Smooth muscle cell (in vitro differentiated cells): ENCODE measurements at regions not wholly inside any gene's neighbourhood (a gene's known extent, or its start where the extent isn't known, plus 50 kb on each side); places are given as distances from the start of the nearest gene placed in this dataset.

Experiments used
- DNase-seq: peaks from one replicate; lab custom pipeline; 2025; ENCODE audit not compliant: unreplicated experiment; lab: John Stamatoyannopoulos, UW
- H2AFZ ChIP-seq: fragments of 200-600 bp; sonication (generic); 2 replicates; pipeline ENCODE4 v1.6.0; 2016; ENCODE audit warnings: antibody characterized with exemption, low read depth, mild to moderate bottlenecking
- H3F3A ChIP-seq: fragments of 200-600 bp; sonication (generic); 2 replicates; pipeline ENCODE4 v1.6.0; 2017; ENCODE audit warnings: antibody characterized with exemption, low read depth
- H3K27ac ChIP-seq: fragments of 200-600 bp; sonication (generic); 2 replicates; pipeline ENCODE4 v1.5.1; 2016; ENCODE audit warnings: low read depth, mild to moderate bottlenecking
- H3K27me3 ChIP-seq: fragments of 200-600 bp; sonication (generic); 2 replicates; pipeline ENCODE4 v1.6.1; 2016; ENCODE audit warnings: low read depth, mild to moderate bottlenecking
- H3K36me3 ChIP-seq: fragments of 200-600 bp; sonication (generic); 2 replicates; pipeline ENCODE4 v1.5.1; 2016; ENCODE audit warnings: low read depth
- H3K4me1 ChIP-seq: fragments of 200-600 bp; sonication (generic); 2 replicates; pipeline ENCODE4 v1.5.1; 2016; ENCODE audit warnings: low read depth
- H3K4me2 ChIP-seq: fragments of 200-600 bp; sonication (generic); 2 replicates; pipeline ENCODE4 v1.6.0; 2016; ENCODE audit warnings: mild to moderate bottlenecking
- H3K4me3 ChIP-seq: fragments of 200-600 bp; sonication (generic); 2 replicates; pipeline ENCODE4 v1.5.1; 2016; ENCODE audit warnings: mild to moderate bottlenecking
- H3K79me2 ChIP-seq: fragments of 200-600 bp; sonication (generic); 2 replicates; pipeline ENCODE4 v1.6.0; 2016; ENCODE audit warnings: low read depth, mild to moderate bottlenecking
- H3K9ac ChIP-seq: fragments of 200-600 bp; sonication (generic); 2 replicates; pipeline ENCODE4 v1.6.0; 2016; ENCODE audit warnings: low read depth
- H3K9me3 ChIP-seq: fragments of 200-600 bp; sonication (generic); replicated peaks from 2 replicates; pipeline ENCODE4 v1.5.1; 2016; ENCODE audit warnings: low read depth
- H4K20me1 ChIP-seq: fragments of 200-600 bp; sonication (generic); 2 replicates; pipeline ENCODE4 v1.6.0; 2016; ENCODE audit warnings: low read depth
- CTCF ChIP-seq: fragments of 200-600 bp; sonication (generic); IDR thresholded peaks from 2 replicates; pipeline ENCODE4 v1.5.1; 2017; ENCODE audit warnings: borderline replicate concordance, mild to moderate bottlenecking, antibody characterized with exemption; ENCODE audit not compliant: insufficient read depth, poor library complexity, severe bottlenecking
- WGBS: methylation state at CpG from one replicate; pipeline ENCODE4 v1.1.7; 2016; ENCODE audit warnings: low lambda C conversion rate; 5-methylcytosine and 5-hydroxymethylcytosine counted together

DNA sequence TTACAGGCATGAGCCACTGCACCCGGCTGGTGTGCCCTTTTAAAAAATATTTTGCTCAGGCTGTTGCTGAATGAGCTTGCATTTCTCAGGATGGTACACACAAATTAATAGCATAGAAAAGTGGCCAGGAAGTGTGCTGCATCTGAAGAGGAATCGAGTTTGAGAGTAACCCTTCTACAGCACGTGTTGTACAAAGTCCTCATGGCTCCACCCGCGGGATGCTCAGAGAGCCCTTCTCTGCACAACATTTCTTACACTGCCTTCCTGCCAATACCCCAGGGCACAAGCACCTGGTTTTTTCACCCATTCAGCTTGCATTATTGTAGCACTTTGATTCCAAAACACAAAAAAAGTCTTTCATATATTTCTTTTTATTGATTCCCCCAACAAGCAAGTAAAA, 90.1 kb upstream of the NEDD4L start:
- Histone ChIP-seq H3K9me3 (no peaks in the 10 kb centered on the region), H3K4me2 (no peak overlapping the region), H2AFZ (no peak overlapping the region), H3K27me3 (peaks cover 15% of the 10 kb centered on the region), H3K9ac (no peak overlapping the region), H4K20me1 (no peaks in the 10 kb centered on the region), H3F3A (no peaks in the 10 kb centered on the region), H3K4me1 (no peaks in the 10 kb centered on the region), H3K79me2 (no peaks in the 10 kb centered on the region), H3K27ac (no peak overlapping the region), H3K36me3 (no peaks in the 10 kb centered on the region), H3K4me3 (no peak overlapping the region)
- no peak for TF ChIP-seq CTCF
- DNase-seq = no peak
- 76% methylated on average over 5 of the region's 5 CpGs for WGBS

- Histone ChIP-seq H3K27me3 (peaks cover 15% of the 10 kb centered on the region), H3K9ac (no peak overlapping the region), H3K27ac (no peak overlapping the region), H4K20me1 (no peaks in the 10 kb centered on the region), H3K9me3 (no peaks in the 10 kb centered on the region), H3F3A (no peaks in the 10 kb centered on the region), H3K4me3 (no peak overlapping the region), H3K36me3 (no peaks in the 10 kb centered on the region), H3K4me2 (no peak overlapping the region), H3K79me2 (no peaks in the 10 kb centered on the region), H3K4me1 (no peaks in the 10 kb centered on the region), H2AFZ (no peak overlapping the region)
- 80% methylated on average over 10 of the region's 10 CpGs for WGBS
- no peak for TF ChIP-seq CTCF
- no peak for DNase-seq
Observed at GRCh38 chr18:57951999-57952774, 91.8 kb upstream of the NEDD4L start.

- no peak overlapping the region for H3K27ac ChIP-seq
Observed at GRCh38 chr18:57951117-57951796, 92.8 kb upstream of the NEDD4L start.

More at GRCh38 chr18:57951117-57951796, 92.8 kb upstream of the NEDD4L start:
- DNase-seq = no peak
- no peaks in the 10 kb centered on the region for H4K20me1 ChIP-seq
- no peaks in the 10 kb centered on the region for H3K4me1 ChIP-seq
- no peak overlapping the region for H3K4me3 ChIP-seq
- H2AFZ ChIP-seq = no peak overlapping the region
- WGBS = 90% methylated on average over 8 of the region's 8 CpGs
- no peaks in the 10 kb centered on the region for H3K79me2 ChIP-seq
- H3K36me3 ChIP-seq = no peaks in the 10 kb centered on the region
- no peaks in the 10 kb centered on the region for H3K9me3 ChIP-seq
- H3K9ac ChIP-seq = no peak overlapping the region
- peaks cover 17% of the 10 kb centered on the region for H3K27me3 ChIP-seq
- no peak for TF ChIP-seq CTCF
- no peak overlapping the region for H3K4me2 ChIP-seq
- H3F3A ChIP-seq = no peaks in the 10 kb centered on the region
